Stimulated activated CD4-positive, alpha-beta T cell treated with anti-CD3 and anti-CD28 coated beads, Interleukin-4, amount 100 ng/mL, for 48 hours (primary cell): ENCODE measurements at regions not wholly inside any gene's neighbourhood (a gene's known extent, or its start where the extent isn't known, plus 50 kb on each side); places are given as distances from the start of the nearest gene placed in this dataset.
"Not testable (repeated sequence)": the region's sequence is repeated elsewhere in the genome, so short reads cannot be mapped to it uniquely, and the experiment has no call there.

Source experiments
- DNase-seq, 2 donors: peaks; one replicate each; pipeline ENCODE4 v3.0.0-alpha.2; 2020; ENCODE audit warnings: low read depth in 2 of 2

GRCh38 chr7:131131746-131132431, 195.8 kb upstream of the MKLN1 start:
- no peak for DNase-seq

GRCh38 chr7:131139462-131139861, 188.2 kb upstream of the MKLN1 start:
- no peak for DNase-seq

DNA sequence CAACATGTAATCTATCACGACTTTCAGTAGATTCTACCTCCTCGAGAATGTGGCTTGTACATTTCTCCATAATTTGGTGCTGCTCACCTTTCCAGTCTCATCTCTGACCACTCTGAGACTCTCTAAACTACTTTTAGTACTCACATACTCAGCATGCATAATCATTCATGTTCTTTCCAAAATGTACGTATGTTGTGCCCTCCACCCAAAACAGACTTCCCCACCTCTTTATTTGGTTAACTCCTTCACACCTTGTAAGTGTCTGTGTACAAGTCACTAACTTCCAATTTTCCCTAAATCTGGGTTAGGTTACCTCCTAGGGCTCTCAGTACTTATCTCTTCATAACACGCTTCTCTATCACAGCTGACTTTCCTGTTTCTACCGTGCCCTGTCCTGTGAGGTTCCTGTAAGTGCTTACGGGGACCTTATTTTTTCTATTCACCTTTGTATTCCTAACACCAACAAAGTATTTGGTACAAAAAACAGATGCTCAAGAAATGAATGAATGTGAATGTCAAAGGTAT, 186.2 kb upstream of the MKLN1 start:
- no peak for DNase-seq

- no peak for DNase-seq
Measured at GRCh38 chr7:131143869-131144268, 183.8 kb upstream of the MKLN1 start.

DNA sequence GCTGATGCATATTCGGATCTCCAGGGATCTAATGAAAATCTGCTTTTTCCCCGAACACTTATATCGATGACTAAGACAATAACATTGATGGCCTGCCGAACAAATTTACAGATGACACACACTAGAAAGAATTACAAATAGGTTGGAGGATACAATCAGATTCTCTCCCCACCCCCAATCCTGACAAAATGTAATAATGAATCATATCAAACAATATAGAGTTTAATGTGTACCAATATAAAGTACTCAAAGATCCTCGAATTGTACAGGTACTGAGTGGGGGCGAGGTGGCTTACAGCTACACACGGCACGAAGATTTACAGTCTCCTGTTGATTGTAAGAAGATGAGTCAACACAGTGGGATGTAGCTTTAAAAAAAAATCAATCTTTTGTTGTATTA, 182.7 kb upstream of the MKLN1 start:
- no peak for DNase-seq

DNA sequence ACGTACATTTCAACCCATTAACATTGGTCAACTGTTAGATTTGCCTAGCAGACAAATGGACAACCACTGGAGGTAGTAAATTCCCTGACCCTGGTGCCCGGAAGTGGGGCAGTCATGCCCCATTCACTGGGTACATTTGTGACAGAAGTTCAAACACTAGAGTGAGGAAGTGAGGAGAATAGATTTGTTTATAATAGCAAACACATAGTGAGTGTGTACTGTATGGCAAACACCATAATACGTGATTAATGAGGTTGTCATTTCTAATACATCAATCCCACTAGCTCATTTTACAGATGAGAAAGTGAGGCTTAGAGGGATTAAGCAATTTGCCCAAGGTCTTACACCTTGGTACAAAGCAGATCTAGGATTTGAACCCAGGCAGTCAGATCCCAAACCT, 181.9 kb upstream of the MKLN1 start:
- no peak for DNase-seq

DNA sequence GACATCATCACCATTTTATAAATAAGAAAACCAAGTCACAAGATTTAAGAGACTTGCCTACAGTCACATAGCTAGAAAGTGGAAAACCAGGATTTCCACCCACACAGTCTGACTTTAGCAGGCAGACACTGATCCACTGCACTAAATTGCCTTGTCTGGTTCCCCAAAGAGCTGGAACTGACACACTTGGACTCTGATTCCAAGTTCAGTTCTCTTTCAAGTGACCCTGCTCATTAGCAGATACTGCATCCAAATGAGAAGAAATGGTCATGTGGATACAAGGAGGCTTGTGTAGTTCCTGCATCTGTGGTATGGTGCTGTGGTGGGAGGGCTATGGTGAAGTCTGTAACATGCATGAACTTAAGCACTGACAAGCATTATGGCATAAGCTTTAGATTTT, 180.1 kb upstream of the MKLN1 start:
- DNase-seq = no peak

GRCh38 chr7:131148258-131148657, 179.4 kb upstream of the MKLN1 start:
- no peak for DNase-seq

GRCh38 chr7:131148708-131149428, 178.8 kb upstream of the MKLN1 start:
- no peak for DNase-seq

DNA sequence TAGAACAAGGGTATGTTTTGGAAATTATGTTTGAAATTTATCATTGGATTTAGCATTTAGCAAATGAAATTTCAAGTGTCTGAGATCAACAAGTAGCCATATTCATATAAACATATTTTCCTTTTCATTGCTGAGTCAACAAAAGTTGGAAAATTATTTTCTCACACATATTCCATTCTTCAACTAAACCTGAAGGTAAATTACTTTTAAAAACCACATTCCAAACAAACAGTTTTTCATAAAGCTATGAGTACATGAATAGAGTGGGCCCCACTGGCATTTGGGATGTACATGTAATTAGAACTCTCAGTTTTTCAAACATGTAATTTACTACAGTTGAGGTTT, 178.3 kb upstream of the MKLN1 start:
- no peak for DNase-seq

DNA sequence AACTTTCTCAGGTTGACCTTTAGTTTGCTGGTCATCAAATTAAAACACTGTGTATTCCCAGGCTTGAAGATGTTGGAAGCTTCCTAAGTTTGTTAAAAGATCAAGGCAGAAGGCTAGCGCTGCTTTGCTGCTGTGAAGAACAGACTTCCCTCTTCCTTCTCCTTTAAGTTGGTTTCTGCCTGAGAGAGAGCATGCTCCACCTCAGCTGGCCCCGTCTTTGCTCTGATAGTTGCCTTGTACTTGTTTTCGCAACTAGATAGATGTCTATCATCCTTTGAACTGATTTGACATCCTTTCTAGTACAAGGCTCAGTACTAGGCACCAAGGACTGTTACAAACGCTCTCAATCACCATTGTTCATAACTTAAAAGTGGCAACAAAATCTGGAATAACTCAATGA, 177.8 kb upstream of the MKLN1 start:
- no peak for DNase-seq

DNA sequence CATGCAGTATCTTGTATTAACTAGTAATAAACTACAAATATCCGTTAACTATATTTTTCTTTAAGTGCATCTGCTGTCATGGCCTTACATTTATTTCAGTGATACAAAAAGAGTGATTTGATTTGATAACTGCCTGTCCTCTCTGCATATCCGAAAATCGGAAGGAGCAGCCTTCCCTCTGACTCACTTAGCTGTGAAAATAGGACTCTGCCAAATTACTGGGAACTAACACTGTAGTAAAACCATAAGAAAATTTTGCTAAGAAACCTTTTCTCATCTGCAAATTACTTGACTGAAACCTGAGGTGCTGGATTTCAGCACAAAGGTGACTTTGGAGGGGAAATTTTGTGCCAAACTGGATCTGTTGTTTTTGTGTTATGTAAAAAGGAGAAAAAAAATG, 176.6 kb upstream of the MKLN1 start:
- no peak for DNase-seq

GRCh38 chr7:131152766-131153165, 174.9 kb upstream of the MKLN1 start:
- no peak for DNase-seq

- no peak for DNase-seq
Measured at GRCh38 chr7:131154380-131154779, 173.3 kb upstream of the MKLN1 start.

GRCh38 chr7:131157530-131158243, 170.0 kb upstream of the MKLN1 start:
- no peak for DNase-seq

DNA sequence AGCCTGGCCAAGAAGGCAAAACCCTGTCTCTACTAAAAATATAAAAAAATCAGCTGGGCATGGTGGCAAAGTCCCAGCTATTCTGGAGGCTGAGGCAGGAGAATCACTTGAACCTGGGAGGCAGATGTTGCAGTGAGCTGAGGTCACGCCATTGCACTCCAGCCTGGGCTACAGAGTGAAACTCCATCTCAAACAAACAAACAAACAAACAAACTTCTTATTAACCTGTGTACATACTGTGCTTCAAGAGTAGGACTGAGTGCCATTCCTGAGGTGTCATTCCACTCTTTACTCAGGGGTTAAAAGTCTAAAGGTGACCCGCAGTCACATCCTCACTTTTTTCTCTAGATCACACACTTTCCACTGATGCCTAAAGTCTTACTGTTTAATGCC, 169.4 kb upstream of the MKLN1 start:
- not testable (repeated sequence) for DNase-seq

DNA sequence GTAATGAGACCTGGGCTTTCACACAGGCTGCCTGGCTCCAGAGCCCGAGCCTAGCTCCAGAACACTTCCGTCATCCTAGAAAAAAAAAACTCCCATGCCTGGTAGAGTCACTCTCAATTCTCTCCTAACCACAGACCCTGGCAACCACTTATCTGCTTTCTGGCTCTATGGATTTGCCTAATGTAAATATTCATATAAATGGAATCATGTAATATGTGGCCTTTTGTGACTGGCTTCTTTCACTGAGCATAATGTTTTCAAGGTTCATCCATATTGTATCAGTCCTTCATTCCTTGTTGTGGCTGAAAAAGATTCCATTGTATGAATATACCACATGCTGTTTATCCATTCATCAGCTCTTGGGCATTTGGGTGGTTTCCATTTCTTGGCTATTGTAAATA, 167.7 kb upstream of the MKLN1 start:
- no peak for DNase-seq

DNA sequence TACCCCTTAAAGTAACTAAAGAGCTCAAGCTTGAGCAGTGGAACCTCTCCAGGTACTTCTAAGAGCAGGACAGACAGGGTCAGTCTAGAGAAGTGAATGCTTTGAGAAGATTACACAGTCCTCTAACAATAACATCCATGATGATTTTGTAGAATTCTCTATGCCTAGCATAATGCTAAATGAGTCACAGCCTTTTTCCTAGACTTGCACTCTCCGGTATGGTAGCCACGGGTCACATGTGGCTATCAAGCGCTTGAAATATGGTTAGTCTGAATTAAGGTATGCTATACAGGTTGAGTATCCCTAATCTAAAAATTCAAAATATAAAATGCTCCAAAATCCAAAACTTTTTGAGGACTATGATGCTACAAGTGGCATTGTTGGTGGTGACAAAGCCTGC, 166.6 kb upstream of the MKLN1 start:
- no peak for DNase-seq

DNA sequence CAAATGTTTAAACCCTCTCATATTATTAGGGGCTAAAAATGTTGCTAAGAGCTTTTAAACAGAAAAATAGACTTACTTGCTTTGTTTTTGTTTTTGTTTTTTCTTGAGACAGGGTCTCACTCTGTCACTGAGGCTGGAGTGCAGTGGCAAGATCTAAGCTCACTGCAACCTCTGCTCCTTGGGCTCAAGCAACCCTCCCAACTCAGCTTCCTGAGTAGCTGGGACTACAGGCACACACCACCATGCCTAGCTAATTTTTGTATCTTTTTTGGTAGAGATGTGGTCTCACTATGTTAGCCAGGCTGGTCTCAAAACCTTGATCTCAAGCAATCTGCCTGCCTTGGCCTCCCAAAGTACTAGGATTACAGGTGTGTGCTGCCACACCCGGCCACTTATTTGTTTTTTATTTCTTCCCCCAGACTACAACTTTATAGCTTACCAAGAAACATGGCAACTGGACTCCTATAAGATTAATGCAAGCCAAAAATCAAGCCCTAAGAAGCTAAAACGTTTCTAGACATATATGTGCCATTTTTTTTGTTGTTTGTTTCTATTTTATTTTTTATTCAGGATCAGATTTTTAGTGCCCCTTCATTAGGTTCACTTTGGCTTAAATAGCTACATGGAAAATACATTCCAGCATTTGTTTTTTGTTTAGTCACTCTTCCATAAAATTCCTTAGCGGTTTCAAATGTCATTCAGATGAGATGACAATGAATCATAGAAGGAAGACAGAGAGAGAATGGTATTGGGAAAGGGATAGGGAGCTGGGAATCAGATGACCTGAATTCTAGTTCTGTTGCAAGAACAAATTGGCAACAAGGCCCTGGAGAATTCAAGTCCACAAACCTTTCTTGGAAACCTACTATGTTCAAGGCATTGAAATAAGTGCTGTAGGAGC, 163.4 kb upstream of the MKLN1 start:
- DNase-seq = no peak

DNA sequence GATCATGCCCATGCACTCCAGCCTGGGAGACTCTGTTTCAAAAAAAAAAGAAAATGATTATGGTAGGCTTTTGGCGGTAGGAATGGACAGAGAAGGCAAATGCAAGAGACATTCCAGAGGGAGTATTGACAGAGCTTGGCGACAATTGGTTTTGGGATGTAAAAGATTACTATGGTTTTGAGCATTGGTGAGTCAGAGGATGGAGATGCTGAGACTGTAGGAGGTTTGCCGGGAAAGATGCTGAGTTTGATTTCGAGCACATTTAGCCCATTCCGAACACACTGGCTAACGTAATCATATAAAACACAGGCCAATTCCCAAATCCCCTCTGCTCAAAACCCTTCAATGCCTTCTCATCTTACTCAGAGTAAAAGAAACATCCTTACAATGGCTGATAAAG, 161.6 kb upstream of the MKLN1 start:
- DNase-seq = no peak

DNA sequence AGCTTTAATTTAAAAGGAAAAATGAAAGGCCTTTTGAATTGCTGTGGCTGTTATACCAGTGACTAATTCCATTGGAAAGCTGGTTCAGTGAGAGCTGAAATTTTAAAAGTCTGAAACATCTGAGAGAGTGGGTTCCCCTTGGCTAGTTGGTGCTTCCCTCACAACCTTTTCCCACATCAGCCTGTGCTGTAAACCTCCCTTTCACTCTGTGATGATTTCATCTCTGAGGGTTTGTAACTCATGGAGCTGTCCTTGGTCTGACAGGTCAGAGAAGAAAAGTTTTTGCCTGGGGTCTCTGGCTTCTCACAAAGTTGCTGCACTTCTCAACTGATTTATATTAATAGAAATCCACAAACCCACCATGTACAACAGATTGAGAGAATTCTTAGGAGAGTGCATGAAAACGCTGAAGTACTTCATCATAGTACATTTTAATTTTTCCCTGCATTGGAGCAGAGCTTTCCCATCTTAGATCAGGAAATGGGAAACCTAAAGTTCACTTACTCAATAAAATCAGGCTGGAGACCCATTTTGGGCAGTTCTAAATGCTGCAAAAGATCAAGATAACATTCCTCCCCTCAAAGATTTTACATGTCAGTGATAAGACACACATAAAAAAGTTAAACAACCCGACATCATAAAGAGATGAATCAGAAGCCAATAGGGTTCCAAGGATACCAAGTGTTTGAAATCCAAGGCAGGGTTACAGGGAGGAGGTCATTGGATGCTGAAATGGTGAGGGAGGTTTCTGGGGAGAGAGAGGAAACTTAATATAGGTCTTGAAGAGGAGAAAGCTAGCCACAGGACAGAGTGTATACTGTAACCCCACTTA, 157.0 kb upstream of the MKLN1 start:
- no peak for DNase-seq
